Sciatic nerve (tissue), 2 donors: ENCODE measurements at regions not wholly inside any gene's neighbourhood (a gene's known extent, or its start where the extent isn't known, plus 50 kb on each side); places are given as distances from the start of the nearest gene placed in this dataset.
"Not testable (repeated sequence)": the region's sequence is repeated elsewhere in the genome, so short reads cannot be mapped to it uniquely, and the experiment has no call there.

Source experiments
- ATAC-seq: fragments of 200-7000 bp; cut with Tn5 transposase; one replicate; pipeline ENCODE4 v1.9.1; 2020; ENCODE audit warnings: mild to moderate bottlenecking, moderate library complexity
- DNase-seq: peaks from one replicate; pipeline ENCODE4 v3.0.0-alpha.2; 2020; ENCODE audit warnings: low spot score
- intact Hi-C: fragments of 100-400 bp; cut with DNase I; formaldehyde crosslinking; loops from one replicate; pipeline ENCODE4 v1.14.2; 2022
- donor health status: DM: no; HTN: no; CAD: no.
- donor health status: DM: no; HTN: no; CAD: no.

- ATAC-seq: no peak
Measured at GRCh38 chr11:91350931-91351330, 873.7 kb upstream of the FAT3 start.

GRCh38 chr11:91326751-91327150 is 897.9 kb upstream of the FAT3 start:
- ATAC-seq: no peak
- intact Hi-C loops: no loop called here
- no peak for DNase-seq

More at GRCh38 chr11:91350931-91351330, 873.7 kb upstream of the FAT3 start:
- intact Hi-C loops: no loop called here
- no peak for DNase-seq

DNA sequence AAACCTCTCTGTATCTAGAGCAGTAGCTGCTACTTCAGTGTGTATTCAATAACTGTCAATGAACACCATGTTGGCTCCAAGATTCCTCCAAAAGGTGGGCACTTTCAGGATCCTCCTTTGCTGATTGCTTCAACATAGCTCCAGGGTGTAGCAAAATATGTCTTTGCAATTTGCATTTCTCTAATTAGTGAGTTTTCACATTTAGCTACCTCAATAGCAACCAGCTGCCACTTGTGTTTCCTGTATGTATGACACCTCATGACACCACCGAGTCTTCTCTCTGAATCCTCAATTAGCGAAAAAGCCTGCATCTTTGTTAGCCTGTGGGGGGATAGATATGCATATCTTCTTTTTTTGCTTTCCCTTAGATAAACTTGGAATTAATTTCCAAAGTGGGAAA is 898.3 kb upstream of the FAT3 start:
- ATAC-seq (no peak), DNase-seq (no peak)
- intact Hi-C loops: no loop called here

DNA sequence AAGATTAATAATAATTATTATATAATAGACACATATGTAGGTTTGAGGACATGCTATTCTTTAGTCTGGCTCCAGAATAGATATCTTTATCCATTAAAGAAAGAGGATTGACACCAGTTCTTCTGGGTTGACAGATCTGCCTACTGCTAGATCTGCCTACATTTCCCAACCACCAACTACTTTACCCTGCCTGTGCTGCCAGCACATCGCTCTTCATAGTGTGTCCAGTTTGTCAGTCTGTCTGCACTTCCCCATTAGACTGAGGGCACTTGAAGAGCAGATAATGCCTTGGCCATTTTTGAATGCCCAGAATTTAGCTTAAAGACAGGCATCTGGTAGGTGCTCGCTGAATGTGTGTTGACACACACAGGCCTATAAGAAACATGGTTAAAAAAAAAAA is 910.1 kb upstream of the FAT3 start:
- no peak for ATAC-seq
- intact Hi-C loops: no loop called here

GRCh38 chr11:91312541-91312940 is 912.1 kb upstream of the FAT3 start:
- DNase-seq (no peak), ATAC-seq (no peak)
- intact Hi-C loops: no loop called here

More for the DNA sequence above, 910.1 kb upstream of the FAT3 start:
- no peak for DNase-seq

DNA sequence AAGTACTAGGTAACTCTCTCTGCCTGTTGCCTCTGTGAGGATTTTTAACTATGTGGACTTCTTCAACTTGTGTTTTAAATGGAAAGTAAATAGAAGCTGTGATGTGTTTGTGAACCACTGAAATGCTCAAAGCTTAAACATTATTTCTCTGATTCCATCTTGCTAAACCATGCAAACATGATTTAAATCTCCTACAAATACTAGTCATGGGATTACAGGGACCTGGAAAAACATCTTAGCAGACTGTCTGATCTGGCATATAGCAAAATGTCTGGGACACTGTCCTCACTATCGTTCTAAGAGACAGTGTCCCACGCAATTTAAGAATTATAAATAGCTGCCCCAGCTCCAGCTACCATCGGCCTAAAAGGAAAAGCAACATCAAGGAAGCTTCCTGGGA is 914.5 kb upstream of the FAT3 start:
- DNase-seq: no peak
- intact Hi-C loops: no loop called here
- no peak for ATAC-seq

DNA sequence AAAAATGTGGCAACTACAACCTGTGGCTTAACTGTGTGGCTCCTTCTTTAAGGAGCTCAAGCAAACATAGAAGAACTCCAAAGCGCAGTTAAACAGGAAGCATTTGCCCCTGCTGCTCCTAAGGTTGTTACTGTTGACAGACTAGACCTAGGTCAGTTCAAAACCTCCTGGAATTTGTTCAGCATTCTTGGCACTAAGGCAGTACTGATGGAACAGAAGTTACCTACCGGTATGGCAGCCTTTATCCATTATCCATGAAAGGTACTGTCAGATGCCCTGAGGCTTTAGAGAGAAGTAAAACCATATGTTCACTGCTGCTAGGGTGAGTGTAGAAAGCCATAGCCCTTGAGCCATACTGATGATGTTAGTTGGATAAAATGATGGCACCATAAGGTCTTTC is 916.5 kb upstream of the FAT3 start:
- DNase-seq: no peak
- intact Hi-C loops: no loop called here
- ATAC-seq: no peak

DNA sequence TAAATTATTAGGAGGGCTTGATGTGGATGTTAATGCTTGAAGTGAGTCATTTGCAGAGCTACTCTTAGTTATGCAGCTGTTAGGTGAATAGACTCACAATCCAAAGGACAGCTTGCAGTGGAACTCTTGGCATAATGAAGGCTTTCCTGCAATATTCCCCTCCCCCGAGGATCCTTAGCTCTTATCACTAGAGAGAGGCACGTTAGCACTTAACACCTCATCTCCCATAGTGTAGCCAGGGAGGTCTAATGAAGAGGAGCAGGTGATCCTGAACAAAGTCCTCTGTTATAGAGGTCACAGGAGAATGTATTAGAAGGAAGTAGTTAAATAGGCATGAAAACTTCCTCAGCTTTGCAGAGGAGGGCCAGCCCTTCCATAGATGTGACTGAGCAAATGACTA is 919.2 kb upstream of the FAT3 start:
- no peak for ATAC-seq
- DNase-seq: no peak
- intact Hi-C loops: no loop called here

GRCh38 chr11:91303749-91304148 is 920.9 kb upstream of the FAT3 start:
- intact Hi-C loops: no loop called here
- no peak for ATAC-seq
- DNase-seq: no peak

- intact Hi-C loops: no loop called here
- DNase-seq: no peak
- ATAC-seq: no peak
Measured at GRCh38 chr11:91299980-91300379, 924.6 kb upstream of the FAT3 start.

DNA sequence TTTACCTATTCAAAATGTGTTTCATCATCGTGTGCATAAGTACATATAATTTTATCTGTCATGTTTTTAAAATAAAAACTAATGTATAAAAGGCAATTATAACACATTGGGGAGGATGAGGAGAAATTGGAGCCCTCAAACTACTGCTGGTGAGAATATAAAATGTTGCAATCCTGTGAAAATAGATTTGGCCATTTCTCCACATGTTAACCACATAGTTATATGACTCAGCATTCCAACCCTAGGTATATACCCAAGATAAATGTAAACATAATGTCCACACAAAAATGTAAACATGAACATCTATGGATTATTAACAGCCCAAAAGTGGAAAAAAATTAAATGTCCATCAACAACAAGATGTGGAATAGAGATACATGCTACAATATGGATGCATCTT is 928.0 kb upstream of the FAT3 start:
- intact Hi-C loops: no loop called here
- DNase-seq: no peak
- no peak for ATAC-seq

- intact Hi-C loops: no loop called here
- DNase-seq (no peak), ATAC-seq (no peak)
Measured at GRCh38 chr11:91295591-91295990, 929.0 kb upstream of the FAT3 start.

DNA sequence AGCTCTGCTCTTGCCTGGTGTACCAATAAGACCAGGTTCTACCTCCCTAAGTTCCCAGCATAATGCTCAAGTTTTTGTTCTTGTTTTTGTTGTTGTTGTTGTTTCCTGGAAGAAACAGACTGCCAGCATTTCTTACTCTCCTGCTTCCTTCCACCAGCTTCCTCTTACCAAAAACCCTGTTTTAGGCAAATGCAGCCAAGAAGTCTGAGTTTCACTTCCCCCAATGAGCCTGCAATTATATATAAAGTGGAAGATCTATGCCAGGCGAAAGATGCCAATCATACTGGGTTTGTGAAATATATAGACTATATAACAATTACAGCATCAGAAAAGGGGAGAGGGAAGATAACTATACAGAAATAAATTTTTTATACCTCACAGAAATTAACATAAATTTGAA is 931.5 kb upstream of the FAT3 start:
- no peak for DNase-seq
- intact Hi-C loops: no loop called here
- ATAC-seq: no peak

- ATAC-seq (no peak), DNase-seq (no peak)
- intact Hi-C loops: no loop called here
Measured at GRCh38 chr11:91272089-91272488, 952.5 kb upstream of the FAT3 start.

DNA sequence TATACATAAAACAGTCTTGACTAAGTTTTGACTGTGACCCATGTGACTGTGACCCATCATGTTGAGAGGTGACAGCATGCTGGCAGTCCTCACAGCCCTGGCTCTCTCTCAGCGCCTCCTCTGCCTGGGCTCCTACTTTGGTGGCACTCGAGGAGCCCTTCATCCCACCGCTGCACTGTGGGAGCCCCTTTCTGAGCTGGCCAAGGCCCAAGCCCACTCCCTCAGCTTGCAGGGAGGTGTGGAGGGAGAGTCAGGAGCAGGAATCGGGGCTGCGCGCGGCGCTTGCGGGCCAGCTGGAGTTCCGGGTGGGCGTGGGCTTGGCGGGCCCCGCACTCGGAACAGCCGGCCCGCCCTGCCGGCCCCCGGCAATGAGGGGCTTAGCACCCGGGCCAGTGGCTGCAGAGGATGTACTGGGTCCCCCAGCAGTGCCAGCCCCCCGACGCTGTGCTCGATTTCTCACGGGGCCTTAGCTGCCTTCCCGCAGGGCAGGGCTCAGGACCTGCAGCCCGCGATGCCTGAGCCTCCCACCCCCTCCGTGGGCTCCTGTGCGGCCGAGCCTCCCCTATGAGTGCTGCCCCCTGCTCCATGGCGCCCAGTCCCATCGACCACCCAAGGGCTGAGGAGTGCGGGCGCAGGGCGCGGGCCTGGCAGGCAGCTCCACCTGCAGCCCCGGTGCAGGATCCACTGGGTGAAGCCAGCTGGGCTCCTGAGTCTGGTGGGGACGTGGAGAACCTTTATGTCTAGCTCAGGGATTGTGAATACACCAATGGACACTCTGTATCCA is 955.9 kb upstream of the FAT3 start:
- DNase-seq, intact Hi-C loops, ATAC-seq: not testable (repeated sequence)

- intact Hi-C loops: no loop called here
- ATAC-seq: no peak
- no peak for DNase-seq
Measured at GRCh38 chr11:91265946-91266345, 958.7 kb upstream of the FAT3 start.

- DNase-seq: no peak
- no peak for ATAC-seq
- intact Hi-C loops: no loop called here
Measured at GRCh38 chr11:91264481-91264880, 960.1 kb upstream of the FAT3 start.

DNA sequence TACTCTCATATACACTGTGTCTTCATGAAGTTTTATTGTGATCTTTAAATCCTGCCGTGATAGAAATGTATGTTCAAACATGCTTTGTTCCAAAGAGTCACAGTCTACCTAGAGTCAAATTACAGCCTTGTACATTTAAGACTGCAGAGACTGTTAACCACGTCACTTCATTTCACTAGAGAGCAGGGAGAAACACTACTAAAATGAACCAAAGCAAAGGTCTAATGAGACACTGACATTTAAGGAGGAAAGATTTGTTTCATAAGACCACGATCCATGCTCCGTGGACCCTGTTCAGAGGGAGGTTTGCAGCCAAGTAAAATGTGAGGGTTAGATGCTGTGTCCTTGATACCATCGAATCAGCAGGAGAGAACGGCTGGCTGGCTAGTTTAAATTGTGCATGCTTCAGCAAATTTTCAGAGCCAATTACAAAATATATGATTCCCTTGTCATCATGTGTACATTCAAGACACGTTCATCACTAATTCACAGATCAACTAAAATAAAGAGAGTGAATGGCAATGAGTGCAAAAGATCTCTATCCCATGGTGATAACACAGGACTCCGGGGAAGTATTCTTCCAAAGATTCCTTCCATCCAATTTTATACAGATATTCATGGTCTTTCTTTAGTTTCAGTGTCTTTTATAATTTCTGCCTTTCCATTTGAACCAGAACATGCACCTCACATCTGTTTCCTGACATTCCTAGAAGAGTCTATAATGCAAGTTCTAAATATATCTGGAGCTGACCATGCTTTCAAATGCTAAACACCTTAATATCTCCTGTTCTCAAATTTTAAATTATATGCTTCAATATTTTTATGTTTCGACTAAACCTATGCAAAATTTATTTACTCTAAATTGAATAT is 960.9 kb upstream of the FAT3 start:
- intact Hi-C loops: no loop called here
- ATAC-seq (no peak), DNase-seq (no peak)

DNA sequence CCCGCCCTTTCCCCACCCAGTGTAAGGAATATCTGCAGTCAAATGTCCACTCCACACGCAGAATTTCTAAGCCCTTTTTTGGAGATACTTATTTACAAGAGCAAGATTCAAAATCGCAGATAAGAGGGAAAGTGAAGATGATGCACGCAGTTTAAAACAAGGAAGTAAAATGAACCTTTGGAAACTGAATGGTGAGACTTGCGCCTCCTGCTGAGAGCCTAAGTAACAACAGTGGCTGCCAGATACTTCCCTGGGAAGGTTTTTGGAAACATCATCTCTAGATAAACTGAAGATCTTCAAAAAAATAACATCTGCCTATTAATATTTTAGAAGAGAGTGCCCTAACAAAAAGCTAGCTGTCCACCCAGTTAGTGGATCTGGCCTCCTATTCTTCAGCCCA is 963.1 kb upstream of the FAT3 start:
- no peak for ATAC-seq
- intact Hi-C loops: no loop called here
- no peak for DNase-seq

DNA sequence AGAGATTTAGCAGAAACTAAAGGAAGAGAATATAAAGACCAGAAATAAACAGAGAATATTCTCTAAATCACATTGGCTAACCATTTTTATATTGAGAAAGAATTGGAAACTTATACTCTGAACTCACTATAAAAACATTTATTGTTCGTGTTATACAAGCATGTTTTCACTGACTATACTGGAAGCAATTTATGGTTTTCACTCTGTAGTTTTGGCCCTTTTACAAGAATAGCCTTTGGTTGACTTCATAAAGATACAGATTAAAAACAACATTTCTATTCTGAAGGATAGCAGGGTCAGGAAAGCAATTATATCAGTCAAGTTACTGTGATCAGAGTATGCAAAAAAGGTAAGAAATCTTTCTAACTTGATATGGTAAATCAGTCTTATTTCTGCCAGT is 965.7 kb upstream of the FAT3 start:
- ATAC-seq (no peak), DNase-seq (no peak)
- intact Hi-C loops: no loop called here
